Colonic mucosa (tissue), 4 donors: ENCODE measurements at regions not wholly inside any gene's neighbourhood (a gene's known extent, or its start where the extent isn't known, plus 50 kb on each side); places are given as distances from the start of the nearest gene placed in this dataset.
"Not testable (repeated sequence)": the region's sequence is repeated elsewhere in the genome, so short reads cannot be mapped to it uniquely, and the experiment has no call there.

Experiments
- DNase-seq: peaks from one replicate; pipeline ENCODE4 v3.0.0-alpha.2; 2020
- H3K27ac ChIP-seq: fragments of 200-600 bp; one replicate; pipeline ENCODE4 v1.8.0; 2021
- H3K27me3 ChIP-seq: fragments of 200-600 bp; one replicate; pipeline ENCODE4 v1.8.0; 2021
- H3K36me3 ChIP-seq: fragments of 200-600 bp; one replicate; pipeline ENCODE4 v1.8.0; 2021
- H3K4me1 ChIP-seq: fragments of 200-600 bp; one replicate; pipeline ENCODE4 v1.8.0; 2021; ENCODE audit warnings: mild to moderate bottlenecking
- H3K4me3 ChIP-seq: fragments of 200-600 bp; one replicate; pipeline ENCODE4 v1.8.0; 2021
- H3K9ac ChIP-seq, 2 donors: one replicate each; pipeline ENCODE4 v1.7.0; 2013; ENCODE audit warnings: control low read depth in 2 of 2, low read depth in 2 of 2, low read length in 2 of 2
- H3K9me3 ChIP-seq: fragments of 200-600 bp; one replicate; pipeline ENCODE4 v1.8.0; 2021
- CTCF ChIP-seq: fragments of 200-600 bp; IDR thresholded peaks from one replicate; pipeline ENCODE4 v1.8.0; 2022; ENCODE audit warnings: antibody characterized with exemption, mild to moderate bottlenecking
- intact Hi-C: fragments of 100-400 bp; cut with DNase I; formaldehyde crosslinking; loops from one replicate; pipeline ENCODE4 v1.14.1; 2022
- donor health status: healthy.
- donor health status: DM: no; HTN: no; CAD: no.
- donor health status: DM: no; HTN: no; CAD: no.

GRCh38 chr2:95707837-95708236 lies 116.0 kb downstream of the TRIM43 start:
- H3K36me3 ChIP-seq, result no peaks in the 10 kb centered on the region
- no peak for TF ChIP-seq CTCF
- no peak overlapping the region for H3K4me3 ChIP-seq
- no peaks in the 10 kb centered on the region for H3K27me3 ChIP-seq
- no peak for DNase-seq
- intact Hi-C loops, result no loop called here
- H3K9ac ChIP-seq, result no peak overlapping the region
- no peak overlapping the region for H3K27ac ChIP-seq
- H3K9me3 ChIP-seq, result no peaks in the 10 kb centered on the region
- H3K4me1 ChIP-seq, result no peaks in the 10 kb centered on the region

- intact Hi-C loops, result no loop called here
- no peaks in the 10 kb centered on the region for H3K27me3 ChIP-seq
- H3K27ac ChIP-seq, result no peak overlapping the region
- no peaks in the 10 kb centered on the region for H3K36me3 ChIP-seq
- DNase-seq, result no peak
- TF ChIP-seq CTCF, result no peak
- H3K4me3 ChIP-seq, result no peak overlapping the region
- no peaks in the 10 kb centered on the region for H3K4me1 ChIP-seq
- H3K9ac ChIP-seq, result no peak overlapping the region
- no peaks in the 10 kb centered on the region for H3K9me3 ChIP-seq
These were observed 118.0 kb downstream of the TRIM43 start for GRCh38 chr2:95709831-95710230.

GRCh38 chr2:95713470-95714177 lies 121.8 kb downstream of the TRIM43 start:
- DNase-seq, H3K4me3 ChIP-seq, intact Hi-C loops, H3K27ac ChIP-seq, H3K27me3 ChIP-seq, H3K36me3 ChIP-seq, H3K9ac ChIP-seq, H3K9me3 ChIP-seq, H3K4me1 ChIP-seq: not testable (repeated sequence)

DNA sequence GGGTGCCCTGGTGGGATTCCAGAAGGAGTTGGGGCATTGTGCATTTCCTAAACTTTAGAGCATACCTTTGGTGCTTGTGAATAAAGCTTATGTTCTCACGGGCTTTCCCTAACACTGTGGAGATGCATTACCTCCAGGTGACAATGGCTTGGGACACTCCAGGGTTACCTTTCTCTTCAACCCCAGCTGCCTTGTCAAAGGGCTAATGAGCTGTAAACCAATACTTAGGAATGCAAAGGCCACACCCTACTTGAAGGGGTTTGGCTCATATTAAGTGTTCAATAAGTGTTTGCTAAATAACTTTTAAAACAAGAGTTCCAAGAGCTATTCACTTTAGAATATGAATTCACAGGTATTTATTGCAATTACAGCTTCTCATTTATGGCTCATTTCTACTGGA lies 122.6 kb downstream of the TRIM43 start:
- H3K4me3 ChIP-seq, DNase-seq, H3K9ac ChIP-seq, H3K9me3 ChIP-seq, H3K27me3 ChIP-seq, H3K27ac ChIP-seq, H3K4me1 ChIP-seq, intact Hi-C loops, H3K36me3 ChIP-seq: not testable (repeated sequence)

GRCh38 chr2:95719473-95720060 lies 127.8 kb downstream of the TRIM43 start:
- TF ChIP-seq CTCF, result no peak

DNA sequence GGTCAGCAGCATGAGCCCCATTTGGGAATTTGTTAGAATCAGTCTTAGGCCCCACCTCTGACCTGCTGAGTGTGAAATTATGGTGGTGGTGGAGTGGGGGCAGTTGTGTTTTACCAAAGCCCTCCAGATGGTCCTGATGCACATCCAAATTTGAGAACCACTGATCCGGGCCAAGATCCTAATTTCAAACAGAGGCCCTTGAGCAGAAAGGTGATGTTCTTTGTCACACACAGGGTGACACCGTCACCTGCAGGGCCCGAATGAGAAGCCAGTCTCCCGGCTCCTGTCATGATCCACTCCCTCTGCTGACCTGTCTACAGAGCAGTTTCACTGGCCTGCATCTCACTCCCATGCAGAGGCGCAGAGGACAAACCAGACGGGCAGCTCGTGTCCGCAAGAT lies 129.9 kb downstream of the TRIM43 start:
- DNase-seq, result no peak
- intact Hi-C loops, result loop anchor here (5.0 kb wide), 1 partner anchor 309 kb away; no protein-coding TSS in a partner anchor
- Histone ChIP-seq H3K9me3 (no peaks in the 10 kb centered on the region), H3K4me3 (no peak overlapping the region), H3K27ac (no peak overlapping the region), H3K36me3 (no peaks in the 10 kb centered on the region), H3K4me1 (no peaks in the 10 kb centered on the region), H3K27me3 (no peaks in the 10 kb centered on the region), H3K9ac (no peak overlapping the region)
- TF ChIP-seq CTCF, result no peak

More at GRCh38 chr2:95719473-95720060, 127.8 kb downstream of the TRIM43 start:
- Histone ChIP-seq H3K9me3 (no peaks in the 10 kb centered on the region), H3K36me3 (no peaks in the 10 kb centered on the region), H3K27me3 (no peaks in the 10 kb centered on the region), H3K4me3 (no peak overlapping the region), H3K4me1 (no peaks in the 10 kb centered on the region), H3K9ac (no peak overlapping the region), H3K27ac (no peak overlapping the region)
- intact Hi-C loops, result loop anchor here (5.0 kb wide), 1 partner anchor 307 kb away; no protein-coding TSS in a partner anchor
- no peak for DNase-seq
